Fibroblast of lung (primary cell): ENCODE measurements at regions not wholly inside any gene's neighbourhood (a gene's known extent, or its start where the extent isn't known, plus 50 kb on each side); places are given as distances from the start of the nearest gene placed in this dataset.

Source experiments
- EZH2 ChIP-seq: IDR thresholded peaks from 2 replicates; pipeline ENCODE4 v1.5.1; 2012; ENCODE audit warnings: low read length, control low read depth, mild to moderate bottlenecking; ENCODE audit errors: missing control alignments
- TF ChIP-seq, protein P1 (sequence below), 2 donors: IDR thresholded peaks in 1 of 2; conservative IDR thresholded peaks in 1 of 2; 1 replicate in 1 of 2; 2 replicates in 1 of 2; pipeline ENCODE4 v1.5.1; 2011 to 2012; ENCODE audit warnings: low read length in 2 of 2, control low read depth in 1 of 2, inconsistent platforms in 1 of 2, low read depth in 1 of 2, mild to moderate bottlenecking in 1 of 2

DNA sequence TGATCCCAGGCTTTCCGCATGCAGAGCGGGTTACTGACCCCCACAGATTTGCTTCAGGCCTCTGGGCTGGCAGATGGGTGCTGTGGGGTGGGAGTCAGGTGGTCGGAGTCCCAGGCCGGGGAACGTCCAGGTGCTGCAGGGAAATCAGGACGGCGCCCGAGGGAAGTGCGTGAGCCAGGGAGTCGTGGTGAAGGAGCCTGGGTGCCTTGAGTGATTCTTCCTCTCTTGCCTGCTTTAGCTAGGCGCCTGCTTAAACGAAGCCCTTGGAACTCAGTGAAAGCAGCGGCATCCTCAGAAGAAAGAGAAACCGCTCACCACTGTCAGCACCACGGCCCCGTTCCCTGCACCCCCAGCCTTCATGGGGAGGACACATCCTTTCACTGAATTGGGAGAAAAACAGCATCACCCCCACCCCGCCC is 455.6 kb downstream of the BRD1 start:
- TF ChIP-seq, protein P1, sequence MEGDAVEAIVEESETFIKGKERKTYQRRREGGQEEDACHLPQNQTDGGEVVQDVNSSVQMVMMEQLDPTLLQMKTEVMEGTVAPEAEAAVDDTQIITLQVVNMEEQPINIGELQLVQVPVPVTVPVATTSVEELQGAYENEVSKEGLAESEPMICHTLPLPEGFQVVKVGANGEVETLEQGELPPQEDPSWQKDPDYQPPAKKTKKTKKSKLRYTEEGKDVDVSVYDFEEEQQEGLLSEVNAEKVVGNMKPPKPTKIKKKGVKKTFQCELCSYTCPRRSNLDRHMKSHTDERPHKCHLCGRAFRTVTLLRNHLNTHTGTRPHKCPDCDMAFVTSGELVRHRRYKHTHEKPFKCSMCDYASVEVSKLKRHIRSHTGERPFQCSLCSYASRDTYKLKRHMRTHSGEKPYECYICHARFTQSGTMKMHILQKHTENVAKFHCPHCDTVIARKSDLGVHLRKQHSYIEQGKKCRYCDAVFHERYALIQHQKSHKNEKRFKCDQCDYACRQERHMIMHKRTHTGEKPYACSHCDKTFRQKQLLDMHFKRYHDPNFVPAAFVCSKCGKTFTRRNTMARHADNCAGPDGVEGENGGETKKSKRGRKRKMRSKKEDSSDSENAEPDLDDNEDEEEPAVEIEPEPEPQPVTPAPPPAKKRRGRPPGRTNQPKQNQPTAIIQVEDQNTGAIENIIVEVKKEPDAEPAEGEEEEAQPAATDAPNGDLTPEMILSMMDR (conservative IDR thresholded peaks at IDR 0.05 in 1 of 2, IDR thresholded peaks at IDR 0.05 in 1 of 2; ENCODE audit: low read depth in 1 of 2, low read length in 2 of 2): no peak
- TF ChIP-seq EZH2: no peak
